WTC11 (cell line): ENCODE measurements at regions not wholly inside any gene's neighbourhood (a gene's known extent, or its start where the extent isn't known, plus 50 kb on each side); places are given as distances from the start of the nearest gene placed in this dataset.
A peak's percentile ranks its signal among the peaks of the same experiment; 100 is the strongest.

Experiments
- ATAC-seq: fragments of 200-7000 bp; cut with Tn5 transposase; 2 replicates; pipeline ENCODE4 v1.10.0; 2021; ENCODE audit warnings: mild to moderate bottlenecking, moderate library complexity
- CTCF ChIA-PET: fragments of 300-600 bp; sonication (Branson Sonifier 250); formaldehyde crosslinking; loops from one replicate; lab custom pipeline; 2021; ENCODE audit warnings: antibody characterized with exemption; lab: Charles Lee
- POLR2A ChIA-PET: fragments of 350-600 bp; sonication (Branson Sonifier 250); formaldehyde crosslinking; loops from one replicate; lab custom pipeline; 2021; ENCODE audit warnings: antibody characterized with exemption; lab: Charles Lee
- DNase-seq: peaks from one replicate; pipeline ENCODE4 v3.0.0; 2021; ENCODE audit warnings: low spot score
- H3K27ac Mint-ChIP-seq: 2 replicates; pipeline ENCODE4 v1.8.0; 2021; ENCODE audit warnings: mixed read lengths
- H3K27me3 Mint-ChIP-seq: 2 replicates; pipeline ENCODE4 v1.8.0; 2021; ENCODE audit warnings: low read depth, mild to moderate bottlenecking, moderate library complexity, mixed read lengths
- H3K36me3 Mint-ChIP-seq: 2 replicates; pipeline ENCODE4 v1.8.0; 2021; ENCODE audit warnings: mixed read lengths
- H3K4me1 Mint-ChIP-seq: 2 replicates; pipeline ENCODE4 v1.8.0; 2022; ENCODE audit warnings: mixed read lengths
- H3K4me3 Mint-ChIP-seq: 2 replicates; pipeline ENCODE4 v1.8.0; 2021; ENCODE audit warnings: mild to moderate bottlenecking, moderate library complexity, mixed read lengths
- H3K9me3 Mint-ChIP-seq: 2 replicates; pipeline ENCODE4 v1.8.0; 2021; ENCODE audit warnings: mixed read lengths
- CREM ChIP-seq: sonication (generic); formaldehyde crosslinking; IDR thresholded peaks from 2 replicates; pipeline ENCODE4 v1.8.1; 2022; ENCODE audit warnings: mild to moderate bottlenecking, missing genetic modification reagents, moderate library complexity
- FOXJ3 ChIP-seq: sonication (generic); formaldehyde crosslinking; IDR thresholded peaks from 2 replicates; pipeline ENCODE4 v1.9.0; 2021; ENCODE audit warnings: missing genetic modification reagents, mild to moderate bottlenecking, borderline replicate concordance
- FOXP1 ChIP-seq: sonication (generic); formaldehyde crosslinking; IDR thresholded peaks from 2 replicates; pipeline ENCODE4 v1.8.0; 2022; ENCODE audit warnings: missing genetic modification reagents, mild to moderate bottlenecking, moderate library complexity, borderline replicate concordance
- GTF2I ChIP-seq: fragments of 250-450 bp; sonication (Bioruptor Pico); conservative IDR thresholded peaks from 2 replicates; pipeline ENCODE4 v1.4.0; 2021; ENCODE audit warnings: mild to moderate bottlenecking
- JUN ChIP-seq: sonication (generic); formaldehyde crosslinking; IDR thresholded peaks from 2 replicates; pipeline ENCODE4 v1.8.0; 2023; ENCODE audit warnings: mild to moderate bottlenecking, missing genetic modification reagents
- NR2C2 ChIP-seq: sonication (generic); formaldehyde crosslinking; IDR thresholded peaks from 2 replicates; pipeline ENCODE4 v1.8.0; 2022; ENCODE audit warnings: mild to moderate bottlenecking, missing genetic modification reagents
- PRRX2 ChIP-seq: fragments of 250-450 bp; sonication (Bioruptor Pico); IDR thresholded peaks from 2 replicates; pipeline ENCODE4 v1.8.0; 2021; ENCODE audit warnings: mild to moderate bottlenecking
- ZNF416 ChIP-seq: fragments of 250-450 bp; sonication (Bioruptor Pico); IDR thresholded peaks from 2 replicates; pipeline ENCODE4 v1.9.0; 2021; ENCODE audit warnings: mild to moderate bottlenecking, inconsistent platforms
- TF ChIP-seq, protein P1 (sequence below): fragments of 200-600 bp; IDR thresholded peaks from 2 replicates; pipeline ENCODE4 v1.8.0; 2022; ENCODE audit warnings: antibody characterized with exemption
- TF ChIP-seq, protein P2 (sequence below): sonication (generic); formaldehyde crosslinking; IDR thresholded peaks from 2 replicates; pipeline ENCODE4 v1.8.0; 2022; ENCODE audit warnings: mild to moderate bottlenecking, missing genetic modification reagents
- TF ChIP-seq, protein P3 (sequence below): sonication (generic); formaldehyde crosslinking; IDR thresholded peaks from 2 replicates; pipeline ENCODE4 v1.8.1; 2023; ENCODE audit warnings: mild to moderate bottlenecking, missing genetic modification reagents
- TF ChIP-seq, protein P4 (sequence below): fragments of 250-450 bp; sonication (Bioruptor Pico); IDR thresholded peaks from 2 replicates; pipeline ENCODE4 v1.9.0; 2021; ENCODE audit warnings: moderate library complexity, mild to moderate bottlenecking, inconsistent platforms, borderline replicate concordance
- TF ChIP-seq, protein P5 (sequence below): sonication (generic); formaldehyde crosslinking; IDR thresholded peaks from 2 replicates; pipeline ENCODE4 v1.8.0; 2022; ENCODE audit warnings: missing genetic modification reagents
- TF ChIP-seq, protein P6 (sequence below): sonication (generic); formaldehyde crosslinking; IDR thresholded peaks from 2 replicates; pipeline ENCODE4 v1.8.0; 2023; ENCODE audit warnings: missing genetic modification reagents
- TF ChIP-seq, protein P7 (sequence below): sonication (generic); formaldehyde crosslinking; IDR thresholded peaks from 2 replicates; pipeline ENCODE4 v1.8.1; 2022; ENCODE audit warnings: mild to moderate bottlenecking, moderate library complexity, missing genetic modification reagents
- TF ChIP-seq, protein P8 (sequence below): sonication (generic); formaldehyde crosslinking; IDR thresholded peaks from 2 replicates; pipeline ENCODE4 v1.8.1; 2023; ENCODE audit warnings: mild to moderate bottlenecking, missing genetic modification reagents, borderline replicate concordance

DNA sequence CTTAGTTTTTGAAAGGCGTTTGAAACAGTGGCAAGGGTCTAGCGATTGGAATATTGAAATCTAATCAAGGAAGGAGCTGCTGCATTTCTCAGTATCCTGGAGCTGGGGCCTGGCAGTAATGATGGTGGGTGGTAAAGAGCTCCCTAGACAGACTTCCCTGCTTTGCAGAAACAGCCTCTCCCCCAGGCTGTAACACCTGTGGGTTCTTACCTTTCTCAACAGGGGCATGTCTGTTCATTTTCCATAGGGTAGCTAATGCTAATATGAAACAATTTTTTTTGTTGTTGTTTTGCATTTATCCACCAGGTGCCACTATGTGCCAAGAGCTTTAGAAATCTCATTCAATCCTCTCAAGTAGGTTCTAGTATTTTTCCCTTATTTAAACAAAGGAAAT, 345.5 kb downstream of the REEP3 start:
- Mint-ChIP-seq H3K27me3 (no peaks in the 10 kb centered on the region; the same call in 1 of the 2 replicates), H3K9me3 (no peaks in the 10 kb centered on the region), H3K36me3 (no peaks in the 10 kb centered on the region), H3K27ac (no peak overlapping the region), H3K4me1 (peaks cover 16% of the 10 kb centered on the region), H3K4me3 (no peak overlapping the region)
- TF ChIP-seq, protein P1, sequence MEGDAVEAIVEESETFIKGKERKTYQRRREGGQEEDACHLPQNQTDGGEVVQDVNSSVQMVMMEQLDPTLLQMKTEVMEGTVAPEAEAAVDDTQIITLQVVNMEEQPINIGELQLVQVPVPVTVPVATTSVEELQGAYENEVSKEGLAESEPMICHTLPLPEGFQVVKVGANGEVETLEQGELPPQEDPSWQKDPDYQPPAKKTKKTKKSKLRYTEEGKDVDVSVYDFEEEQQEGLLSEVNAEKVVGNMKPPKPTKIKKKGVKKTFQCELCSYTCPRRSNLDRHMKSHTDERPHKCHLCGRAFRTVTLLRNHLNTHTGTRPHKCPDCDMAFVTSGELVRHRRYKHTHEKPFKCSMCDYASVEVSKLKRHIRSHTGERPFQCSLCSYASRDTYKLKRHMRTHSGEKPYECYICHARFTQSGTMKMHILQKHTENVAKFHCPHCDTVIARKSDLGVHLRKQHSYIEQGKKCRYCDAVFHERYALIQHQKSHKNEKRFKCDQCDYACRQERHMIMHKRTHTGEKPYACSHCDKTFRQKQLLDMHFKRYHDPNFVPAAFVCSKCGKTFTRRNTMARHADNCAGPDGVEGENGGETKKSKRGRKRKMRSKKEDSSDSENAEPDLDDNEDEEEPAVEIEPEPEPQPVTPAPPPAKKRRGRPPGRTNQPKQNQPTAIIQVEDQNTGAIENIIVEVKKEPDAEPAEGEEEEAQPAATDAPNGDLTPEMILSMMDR = 0 out of 2 replicates have a peak, but pooled peaks have one; percentile 10
- TF ChIP-seq PRRX2 = no peak
- no peak for DNase-seq
- POLR2A ChIA-PET = interaction anchor here (0.6 kb wide), 1 partner anchor 987 kb away, joined by 3 read pairs; no protein-coding TSS in a partner anchor
- ATAC-seq = peak; percentile 15
- CTCF ChIA-PET = interaction anchor here (0.6 to 7.6 kb wide), 52 partner anchors 10 to 734 kb away, joined by 3 to 188 read pairs (median 4); partner anchors contain the start of gene NRBF2

DNA sequence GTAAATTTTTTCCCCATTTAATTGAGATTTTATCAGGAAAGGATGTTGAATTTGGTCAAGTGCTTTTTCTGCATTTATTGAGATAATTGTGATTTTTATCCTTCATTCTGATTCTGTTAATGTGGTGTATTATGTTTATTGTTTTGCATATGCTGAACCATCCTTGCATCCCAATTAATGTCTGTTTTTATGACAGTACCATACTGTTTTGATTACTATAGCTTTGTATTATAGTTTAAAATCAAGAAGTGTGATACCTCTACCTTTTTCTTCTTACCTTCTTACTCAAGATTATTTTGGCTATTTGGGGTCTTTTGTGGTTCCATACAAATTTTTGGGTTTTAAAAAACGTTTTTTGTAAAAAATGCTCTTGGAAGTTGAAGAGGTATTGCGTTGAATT, 357.2 kb downstream of the REEP3 start:
- Mint-ChIP-seq H3K4me1 (peaks cover 3% of the 10 kb centered on the region), H3K4me3 (no peak overlapping the region), H3K9me3 (peaks cover 19% of the 10 kb centered on the region), H3K36me3 (peaks cover 7% of the 10 kb centered on the region), H3K27ac (no peak overlapping the region), H3K27me3 (peaks cover 2% of the 10 kb centered on the region; the same call in 1 of the 2 replicates)
- DNase-seq (no peak), ATAC-seq (no peak)
- TF ChIP-seq, protein P2, sequence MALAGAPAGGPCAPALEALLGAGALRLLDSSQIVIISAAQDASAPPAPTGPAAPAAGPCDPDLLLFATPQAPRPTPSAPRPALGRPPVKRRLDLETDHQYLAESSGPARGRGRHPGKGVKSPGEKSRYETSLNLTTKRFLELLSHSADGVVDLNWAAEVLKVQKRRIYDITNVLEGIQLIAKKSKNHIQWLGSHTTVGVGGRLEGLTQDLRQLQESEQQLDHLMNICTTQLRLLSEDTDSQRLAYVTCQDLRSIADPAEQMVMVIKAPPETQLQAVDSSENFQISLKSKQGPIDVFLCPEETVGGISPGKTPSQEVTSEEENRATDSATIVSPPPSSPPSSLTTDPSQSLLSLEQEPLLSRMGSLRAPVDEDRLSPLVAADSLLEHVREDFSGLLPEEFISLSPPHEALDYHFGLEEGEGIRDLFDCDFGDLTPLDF (CRISPR knock-in tag) = no peak
- TF ChIP-seq ZNF416 = no peak
- peak; percentile 55 for TF ChIP-seq GTF2I (CRISPR knock-in tag)
- ChIA-PET POLR2A (no interaction called here), CTCF (interaction anchor here (1.0 kb wide), 1 partner anchor 12 kb away, joined by 4 read pairs; no protein-coding TSS in a partner anchor)

DNA sequence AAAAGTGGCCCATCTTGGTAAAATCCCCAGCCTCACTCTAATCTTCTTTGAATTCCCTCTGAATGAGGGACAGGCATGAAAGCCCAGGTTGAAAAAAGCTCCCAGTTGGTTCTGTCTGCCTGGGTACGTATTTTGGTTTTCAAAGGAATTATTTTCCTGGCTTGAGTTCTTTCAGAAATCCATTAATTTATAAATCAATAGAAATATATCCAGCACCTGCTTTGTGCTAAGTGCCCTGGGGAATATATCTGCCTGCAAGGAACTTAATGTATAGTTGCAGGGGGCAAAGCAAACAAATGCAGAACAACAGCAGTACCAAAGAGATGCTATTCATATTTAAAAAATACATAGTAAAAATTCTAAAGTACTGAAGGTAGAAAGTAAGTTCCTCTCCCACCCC, 362.7 kb downstream of the REEP3 start:
- peaks cover under 1% of the 10 kb centered on the region; the same call in 1 of the 2 replicates for H3K36me3 Mint-ChIP-seq
- peaks cover 19% of the 10 kb centered on the region for H3K4me1 Mint-ChIP-seq
- POLR2A ChIA-PET = no interaction called here
- peaks cover 16% of the 10 kb centered on the region for H3K27me3 Mint-ChIP-seq
- H3K4me3 Mint-ChIP-seq = no peak overlapping the region
- ATAC-seq = no peak
- CTCF ChIA-PET = interaction anchor here (1.0 to 2.5 kb wide), 4 partner anchors 17 to 94 kb away, joined by 3 to 9 read pairs (median 3); no protein-coding TSS in a partner anchor
- TF ChIP-seq, protein P3, sequence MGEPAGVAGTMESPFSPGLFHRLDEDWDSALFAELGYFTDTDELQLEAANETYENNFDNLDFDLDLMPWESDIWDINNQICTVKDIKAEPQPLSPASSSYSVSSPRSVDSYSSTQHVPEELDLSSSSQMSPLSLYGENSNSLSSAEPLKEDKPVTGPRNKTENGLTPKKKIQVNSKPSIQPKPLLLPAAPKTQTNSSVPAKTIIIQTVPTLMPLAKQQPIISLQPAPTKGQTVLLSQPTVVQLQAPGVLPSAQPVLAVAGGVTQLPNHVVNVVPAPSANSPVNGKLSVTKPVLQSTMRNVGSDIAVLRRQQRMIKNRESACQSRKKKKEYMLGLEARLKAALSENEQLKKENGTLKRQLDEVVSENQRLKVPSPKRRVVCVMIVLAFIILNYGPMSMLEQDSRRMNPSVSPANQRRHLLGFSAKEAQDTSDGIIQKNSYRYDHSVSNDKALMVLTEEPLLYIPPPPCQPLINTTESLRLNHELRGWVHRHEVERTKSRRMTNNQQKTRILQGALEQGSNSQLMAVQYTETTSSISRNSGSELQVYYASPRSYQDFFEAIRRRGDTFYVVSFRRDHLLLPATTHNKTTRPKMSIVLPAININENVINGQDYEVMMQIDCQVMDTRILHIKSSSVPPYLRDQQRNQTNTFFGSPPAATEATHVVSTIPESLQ = no peak
- TF ChIP-seq, protein P4, sequence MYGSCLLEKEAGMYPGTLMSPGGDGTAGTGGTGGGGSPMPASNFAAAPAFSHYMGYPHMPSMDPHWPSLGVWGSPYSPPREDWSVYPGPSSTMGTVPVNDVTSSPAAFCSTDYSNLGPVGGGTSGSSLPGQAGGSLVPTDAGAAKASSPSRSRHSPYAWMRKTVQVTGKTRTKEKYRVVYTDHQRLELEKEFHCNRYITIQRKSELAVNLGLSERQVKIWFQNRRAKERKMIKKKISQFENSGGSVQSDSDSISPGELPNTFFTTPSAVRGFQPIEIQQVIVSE (CRISPR knock-in tag) = no peak
- TF ChIP-seq JUN (CRISPR knock-in tag) = no peak
- TF ChIP-seq, protein P5, sequence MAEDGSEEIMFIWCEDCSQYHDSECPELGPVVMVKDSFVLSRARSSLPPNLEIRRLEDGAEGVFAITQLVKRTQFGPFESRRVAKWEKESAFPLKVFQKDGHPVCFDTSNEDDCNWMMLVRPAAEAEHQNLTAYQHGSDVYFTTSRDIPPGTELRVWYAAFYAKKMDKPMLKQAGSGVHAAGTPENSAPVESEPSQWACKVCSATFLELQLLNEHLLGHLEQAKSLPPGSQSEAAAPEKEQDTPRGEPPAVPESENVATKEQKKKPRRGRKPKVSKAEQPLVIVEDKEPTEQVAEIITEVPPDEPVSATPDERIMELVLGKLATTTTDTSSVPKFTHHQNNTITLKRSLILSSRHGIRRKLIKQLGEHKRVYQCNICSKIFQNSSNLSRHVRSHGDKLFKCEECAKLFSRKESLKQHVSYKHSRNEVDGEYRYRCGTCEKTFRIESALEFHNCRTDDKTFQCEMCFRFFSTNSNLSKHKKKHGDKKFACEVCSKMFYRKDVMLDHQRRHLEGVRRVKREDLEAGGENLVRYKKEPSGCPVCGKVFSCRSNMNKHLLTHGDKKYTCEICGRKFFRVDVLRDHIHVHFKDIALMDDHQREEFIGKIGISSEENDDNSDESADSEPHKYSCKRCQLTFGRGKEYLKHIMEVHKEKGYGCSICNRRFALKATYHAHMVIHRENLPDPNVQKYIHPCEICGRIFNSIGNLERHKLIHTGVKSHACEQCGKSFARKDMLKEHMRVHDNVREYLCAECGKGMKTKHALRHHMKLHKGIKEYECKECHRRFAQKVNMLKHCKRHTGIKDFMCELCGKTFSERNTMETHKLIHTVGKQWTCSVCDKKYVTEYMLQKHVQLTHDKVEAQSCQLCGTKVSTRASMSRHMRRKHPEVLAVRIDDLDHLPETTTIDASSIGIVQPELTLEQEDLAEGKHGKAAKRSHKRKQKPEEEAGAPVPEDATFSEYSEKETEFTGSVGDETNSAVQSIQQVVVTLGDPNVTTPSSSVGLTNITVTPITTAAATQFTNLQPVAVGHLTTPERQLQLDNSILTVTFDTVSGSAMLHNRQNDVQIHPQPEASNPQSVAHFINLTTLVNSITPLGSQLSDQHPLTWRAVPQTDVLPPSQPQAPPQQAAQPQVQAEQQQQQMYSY (CRISPR knock-in tag) = no peak
- TF ChIP-seq, protein P6, sequence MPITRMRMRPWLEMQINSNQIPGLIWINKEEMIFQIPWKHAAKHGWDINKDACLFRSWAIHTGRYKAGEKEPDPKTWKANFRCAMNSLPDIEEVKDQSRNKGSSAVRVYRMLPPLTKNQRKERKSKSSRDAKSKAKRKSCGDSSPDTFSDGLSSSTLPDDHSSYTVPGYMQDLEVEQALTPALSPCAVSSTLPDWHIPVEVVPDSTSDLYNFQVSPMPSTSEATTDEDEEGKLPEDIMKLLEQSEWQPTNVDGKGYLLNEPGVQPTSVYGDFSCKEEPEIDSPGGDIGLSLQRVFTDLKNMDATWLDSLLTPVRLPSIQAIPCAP (CRISPR knock-in tag) = no peak
- TF ChIP-seq, protein P7, sequence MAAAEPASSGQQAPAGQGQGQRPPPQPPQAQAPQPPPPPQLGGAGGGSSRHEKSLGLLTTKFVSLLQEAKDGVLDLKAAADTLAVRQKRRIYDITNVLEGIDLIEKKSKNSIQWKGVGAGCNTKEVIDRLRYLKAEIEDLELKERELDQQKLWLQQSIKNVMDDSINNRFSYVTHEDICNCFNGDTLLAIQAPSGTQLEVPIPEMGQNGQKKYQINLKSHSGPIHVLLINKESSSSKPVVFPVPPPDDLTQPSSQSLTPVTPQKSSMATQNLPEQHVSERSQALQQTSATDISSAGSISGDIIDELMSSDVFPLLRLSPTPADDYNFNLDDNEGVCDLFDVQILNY = no peak
- TF ChIP-seq, protein P8, sequence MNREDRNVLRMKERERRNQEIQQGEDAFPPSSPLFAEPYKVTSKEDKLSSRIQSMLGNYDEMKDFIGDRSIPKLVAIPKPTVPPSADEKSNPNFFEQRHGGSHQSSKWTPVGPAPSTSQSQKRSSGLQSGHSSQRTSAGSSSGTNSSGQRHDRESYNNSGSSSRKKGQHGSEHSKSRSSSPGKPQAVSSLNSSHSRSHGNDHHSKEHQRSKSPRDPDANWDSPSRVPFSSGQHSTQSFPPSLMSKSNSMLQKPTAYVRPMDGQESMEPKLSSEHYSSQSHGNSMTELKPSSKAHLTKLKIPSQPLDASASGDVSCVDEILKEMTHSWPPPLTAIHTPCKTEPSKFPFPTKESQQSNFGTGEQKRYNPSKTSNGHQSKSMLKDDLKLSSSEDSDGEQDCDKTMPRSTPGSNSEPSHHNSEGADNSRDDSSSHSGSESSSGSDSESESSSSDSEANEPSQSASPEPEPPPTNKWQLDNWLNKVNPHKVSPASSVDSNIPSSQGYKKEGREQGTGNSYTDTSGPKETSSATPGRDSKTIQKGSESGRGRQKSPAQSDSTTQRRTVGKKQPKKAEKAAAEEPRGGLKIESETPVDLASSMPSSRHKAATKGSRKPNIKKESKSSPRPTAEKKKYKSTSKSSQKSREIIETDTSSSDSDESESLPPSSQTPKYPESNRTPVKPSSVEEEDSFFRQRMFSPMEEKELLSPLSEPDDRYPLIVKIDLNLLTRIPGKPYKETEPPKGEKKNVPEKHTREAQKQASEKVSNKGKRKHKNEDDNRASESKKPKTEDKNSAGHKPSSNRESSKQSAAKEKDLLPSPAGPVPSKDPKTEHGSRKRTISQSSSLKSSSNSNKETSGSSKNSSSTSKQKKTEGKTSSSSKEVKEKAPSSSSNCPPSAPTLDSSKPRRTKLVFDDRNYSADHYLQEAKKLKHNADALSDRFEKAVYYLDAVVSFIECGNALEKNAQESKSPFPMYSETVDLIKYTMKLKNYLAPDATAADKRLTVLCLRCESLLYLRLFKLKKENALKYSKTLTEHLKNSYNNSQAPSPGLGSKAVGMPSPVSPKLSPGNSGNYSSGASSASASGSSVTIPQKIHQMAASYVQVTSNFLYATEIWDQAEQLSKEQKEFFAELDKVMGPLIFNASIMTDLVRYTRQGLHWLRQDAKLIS (CRISPR knock-in tag) = no peak
- no peak for TF ChIP-seq FOXP1
- no peak for TF ChIP-seq FOXJ3
- no peak for TF ChIP-seq CREM (CRISPR knock-in tag)
- no peak for TF ChIP-seq GTF2I (CRISPR knock-in tag)
- TF ChIP-seq NR2C2 (CRISPR knock-in tag) = no peak
- no peak overlapping the region for H3K27ac Mint-ChIP-seq
- peaks cover 9% of the 10 kb centered on the region for H3K9me3 Mint-ChIP-seq
- DNase-seq = no peak
